ENCODE measurements at regions not wholly inside any gene's neighbourhood (a gene's known extent, or its start where the extent isn't known, plus 50 kb on each side); places are given as distances from the start of the nearest gene placed in this dataset.

- TF ChIP-seq, protein P1, sequence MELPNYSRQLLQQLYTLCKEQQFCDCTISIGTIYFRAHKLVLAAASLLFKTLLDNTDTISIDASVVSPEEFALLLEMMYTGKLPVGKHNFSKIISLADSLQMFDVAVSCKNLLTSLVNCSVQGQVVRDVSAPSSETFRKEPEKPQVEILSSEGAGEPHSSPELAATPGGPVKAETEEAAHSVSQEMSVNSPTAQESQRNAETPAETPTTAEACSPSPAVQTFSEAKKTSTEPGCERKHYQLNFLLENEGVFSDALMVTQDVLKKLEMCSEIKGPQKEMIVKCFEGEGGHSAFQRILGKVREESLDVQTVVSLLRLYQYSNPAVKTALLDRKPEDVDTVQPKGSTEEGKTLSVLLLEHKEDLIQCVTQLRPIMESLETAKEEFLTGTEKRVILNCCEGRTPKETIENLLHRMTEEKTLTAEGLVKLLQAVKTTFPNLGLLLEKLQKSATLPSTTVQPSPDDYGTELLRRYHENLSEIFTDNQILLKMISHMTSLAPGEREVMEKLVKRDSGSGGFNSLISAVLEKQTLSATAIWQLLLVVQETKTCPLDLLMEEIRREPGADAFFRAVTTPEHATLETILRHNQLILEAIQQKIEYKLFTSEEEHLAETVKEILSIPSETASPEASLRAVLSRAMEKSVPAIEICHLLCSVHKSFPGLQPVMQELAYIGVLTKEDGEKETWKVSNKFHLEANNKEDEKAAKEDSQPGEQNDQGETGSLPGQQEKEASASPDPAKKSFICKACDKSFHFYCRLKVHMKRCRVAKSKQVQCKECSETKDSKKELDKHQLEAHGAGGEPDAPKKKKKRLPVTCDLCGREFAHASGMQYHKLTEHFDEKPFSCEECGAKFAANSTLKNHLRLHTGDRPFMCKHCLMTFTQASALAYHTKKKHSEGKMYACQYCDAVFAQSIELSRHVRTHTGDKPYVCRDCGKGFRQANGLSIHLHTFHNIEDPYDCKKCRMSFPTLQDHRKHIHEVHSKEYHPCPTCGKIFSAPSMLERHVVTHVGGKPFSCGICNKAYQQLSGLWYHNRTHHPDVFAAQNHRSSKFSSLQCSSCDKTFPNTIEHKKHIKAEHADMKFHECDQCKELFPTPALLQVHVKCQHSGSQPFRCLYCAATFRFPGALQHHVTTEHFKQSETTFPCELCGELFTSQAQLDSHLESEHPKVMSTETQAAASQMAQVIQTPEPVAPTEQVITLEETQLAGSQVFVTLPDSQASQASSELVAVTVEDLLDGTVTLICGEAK (IDR thresholded peaks at IDR 0.05; ENCODE audit: borderline replicate concordance), result no peak
- TF ChIP-seq HDGF (IDR thresholded peaks at IDR 0.05), result no peak
- no peak for TF ChIP-seq RBBP5 (conservative IDR thresholded peaks at IDR 0.05)
- no peak for TF ChIP-seq ESRRA (IDR thresholded peaks at IDR 0.05; ENCODE audit: low read length)
- TF ChIP-seq CTCF (IDR thresholded peaks at IDR 0.05 in 2 of 3, conservative IDR thresholded peaks at IDR 0.05 in 1 of 3; ENCODE audit: control insufficient read depth in 2 of 3, extremely low read depth in 1 of 3, insufficient read depth in 1 of 3, low read depth in 3 of 3, low read length in 3 of 3), result no peak
- TF ChIP-seq YY1 (IDR thresholded peaks at IDR 0.05; ENCODE audit: low read depth, low read length), result no peak
- TF ChIP-seq IKZF1 (conservative IDR thresholded peaks at IDR 0.05), result no peak
- no peak for TF ChIP-seq TCF7 (IDR thresholded peaks at IDR 0.05; ENCODE audit: borderline replicate concordance)
- TF ChIP-seq, protein P2, sequence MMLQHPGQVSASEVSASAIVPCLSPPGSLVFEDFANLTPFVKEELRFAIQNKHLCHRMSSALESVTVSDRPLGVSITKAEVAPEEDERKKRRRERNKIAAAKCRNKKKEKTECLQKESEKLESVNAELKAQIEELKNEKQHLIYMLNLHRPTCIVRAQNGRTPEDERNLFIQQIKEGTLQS (IDR thresholded peaks at IDR 0.05; ENCODE audit: borderline replicate concordance, extremely low read depth, low read depth, low read length), result no peak
- no peak for TF ChIP-seq EZH2 (IDR thresholded peaks at IDR 0.05; ENCODE audit: borderline replicate concordance, control insufficient read depth, low read depth, low read length)
- TF ChIP-seq RFX5 (IDR thresholded peaks at IDR 0.05; ENCODE audit: low read depth, low read length), result no peak
- TF ChIP-seq ZNF622 (IDR thresholded peaks at IDR 0.05), result no peak
- no peak for TF ChIP-seq SREBF1 (IDR thresholded peaks at IDR 0.05; ENCODE audit: low read length)
- TF ChIP-seq PAX5 (IDR thresholded peaks at IDR 0.05; ENCODE audit: borderline replicate concordance, low read depth, low read length), result no peak
- TF ChIP-seq ATF2 (IDR thresholded peaks at IDR 0.05; ENCODE audit: low read length), result no peak
- no peak for TF ChIP-seq KLF5 (IDR thresholded peaks at IDR 0.05; ENCODE audit: partially characterized antibody)
- RAD21 ChIA-PET (ENCODE audit: unreplicated experiment), result no interaction called here
- DNase-seq (ENCODE audit: low read depth, low spot score), result no peak
These were observed 526.8 kb upstream of the GRAMD2B start for GRCh38 chr5:125896368-125896767.

More at GRCh38 chr5:125896368-125896767, 526.8 kb upstream of the GRAMD2B start:
- Histone ChIP-seq H3K9me3 (replicated peaks; ENCODE audit: control insufficient read depth, insufficient read depth, low read length) (no peaks in the 10 kb centered on the region), H3K4me3 (no peak overlapping the region), H3K27me3 (replicated peaks in 1 of 2; ENCODE audit: control insufficient read depth in 2 of 2, insufficient read depth in 2 of 2, low read length in 1 of 2) (no peaks in the 10 kb centered on the region), H3K9ac (ENCODE audit: control insufficient read depth, insufficient read depth, low read length) (no peak overlapping the region), H3K79me2 (ENCODE audit: control insufficient read depth, insufficient read depth, low read length) (no peaks in the 10 kb centered on the region), H3K4me2 (ENCODE audit: control insufficient read depth, insufficient read depth) (no peak overlapping the region), H3K4me1 (ENCODE audit: control insufficient read depth, insufficient read depth, low read length) (no peaks in the 10 kb centered on the region), H3K27ac (ENCODE audit: control insufficient read depth, insufficient read depth) (no peak overlapping the region), H2AFZ (ENCODE audit: control insufficient read depth, low read depth, low read length) (no peak overlapping the region), H3K36me3 (ENCODE audit: control insufficient read depth in 2 of 2, insufficient read depth in 2 of 2, low read length in 1 of 2) (no peaks in the 10 kb centered on the region), H4K20me1 (ENCODE audit: control insufficient read depth, insufficient read depth) (no peaks in the 10 kb centered on the region)
- ATAC-seq, result no peak
- ChIA-PET SMC1A (ENCODE audit: uncharacterized antibody, unreplicated experiment) (interaction anchor here (0.6 to 1.4 kb wide), 2 partner anchors 37 to 681 kb away, joined by 3 read pairs; no protein-coding TSS in a partner anchor), CTCF (no interaction called here), POLR2A (no interaction called here)
- FAIRE-seq, result no peak
- in situ Hi-C loops (cut with MboI), result no loop called here
- WGBS (ENCODE audit: insufficient coverage, insufficient replicate concordance, low lambda C conversion rate, missing lambda C conversion rate), result 24% methylated on average over 3 of the region's 3 CpGs
- intact Hi-C loops (cut with micrococcal nuclease; ENCODE audit: unreplicated experiment), result no loop called here
- BruUV-seq (replicated peaks), result no TSS peak

Measured in GM12878 (cell line).